Suppressor macrophage (primary cell): ENCODE measurements at regions not wholly inside any gene's neighbourhood (a gene's known extent, or its start where the extent isn't known, plus 50 kb on each side); places are given as distances from the start of the nearest gene placed in this dataset.
A peak's percentile ranks its signal among the peaks of the same experiment; 100 is the strongest.
"Not testable (repeated sequence)": the region's sequence is repeated elsewhere in the genome, so short reads cannot be mapped to it uniquely, and the experiment has no call there.

Experiments
- DNase-seq, 4 experiments: peaks; one replicate each; pipeline ENCODE4 v3.0.0-alpha.2; 2020 to 2022

- DNase-seq, result no peak
These were observed 56.1 kb downstream of the FEZF1 start for GRCh38 chr7:122248472-122248871.

- not testable (repeated sequence) for DNase-seq
These were observed 65.8 kb downstream of the FEZF1 start for GRCh38 chr7:122238729-122239128.

- DNase-seq, result not testable (repeated sequence)
These were observed 66.3 kb downstream of the FEZF1 start for GRCh38 chr7:122238297-122238696.

- DNase-seq, result no peak
These were observed 78.7 kb downstream of the FEZF1 start for GRCh38 chr7:122225874-122226273.

- DNase-seq, result peak in 3 of 4 experiments; percentile 8 to 18 (median 11)
These were observed 75.3 kb upstream of the AASS start for GRCh38 chr7:122219253-122219865.

GRCh38 chr7:122217125-122217524, 73.1 kb upstream of the AASS start:
- DNase-seq, result no peak

GRCh38 chr7:122212754-122213153, 68.7 kb upstream of the AASS start:
- no peak for DNase-seq

GRCh38 chr7:122211362-122211761, 67.3 kb upstream of the AASS start:
- DNase-seq, result no peak

- no peak for DNase-seq
These were observed 62.9 kb upstream of the AASS start for GRCh38 chr7:122206985-122207384.

GRCh38 chr7:122203814-122204213, 59.8 kb upstream of the AASS start:
- DNase-seq, result no peak

GRCh38 chr7:122200888-122201287, 56.8 kb upstream of the AASS start:
- DNase-seq, result no peak

GRCh38 chr7:122199171-122199570, 55.1 kb upstream of the AASS start:
- no peak for DNase-seq

GRCh38 chr7:122198581-122198980, 54.5 kb upstream of the AASS start:
- DNase-seq, result no peak
